LNCaP clone FGC (cell line): ENCODE measurements at regions not wholly inside any gene's neighbourhood (a gene's known extent, or its start where the extent isn't known, plus 50 kb on each side); places are given as distances from the start of the nearest gene placed in this dataset.
"Not testable (repeated sequence)": the region's sequence is repeated elsewhere in the genome, so short reads cannot be mapped to it uniquely, and the experiment has no call there.

Source experiments
- DNase-seq: peaks from one replicate; pipeline ENCODE4 v3.0.0-alpha.2; 2011; ENCODE audit warnings: low read depth
- H3K4me3 ChIP-seq: 2 replicates; pipeline ENCODE4 v1.5.1; 2011; ENCODE audit warnings: mild to moderate bottlenecking, low read depth, low read length, control low read depth
- TF ChIP-seq, protein P1 (sequence below): IDR thresholded peaks from 2 replicates; pipeline ENCODE4 v1.5.1; 2012; ENCODE audit warnings: mild to moderate bottlenecking; ENCODE audit not compliant: control insufficient read depth, insufficient read depth; ENCODE audit errors: extremely low read depth

DNA sequence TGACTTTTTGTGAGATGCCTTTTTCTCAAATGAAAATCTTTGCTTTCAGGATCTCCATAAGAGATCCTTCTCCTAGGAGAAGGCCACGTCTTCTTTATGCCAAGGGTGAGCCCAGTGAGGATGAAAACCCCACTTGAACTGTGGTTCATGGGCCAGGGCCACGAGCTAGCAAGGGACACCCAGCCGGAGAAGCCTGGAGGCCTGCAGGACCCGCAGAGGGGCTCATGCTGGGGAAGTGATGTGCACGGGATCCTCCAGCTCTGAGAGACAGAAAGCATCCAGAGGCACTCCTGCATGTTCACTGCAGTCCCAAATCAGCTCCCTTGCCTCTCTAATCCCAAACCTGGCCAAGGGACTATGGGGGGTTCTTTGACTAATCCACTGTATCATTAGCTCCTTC, 168.9 kb downstream of the UQCRFS1 start:
- TF ChIP-seq, protein P1, sequence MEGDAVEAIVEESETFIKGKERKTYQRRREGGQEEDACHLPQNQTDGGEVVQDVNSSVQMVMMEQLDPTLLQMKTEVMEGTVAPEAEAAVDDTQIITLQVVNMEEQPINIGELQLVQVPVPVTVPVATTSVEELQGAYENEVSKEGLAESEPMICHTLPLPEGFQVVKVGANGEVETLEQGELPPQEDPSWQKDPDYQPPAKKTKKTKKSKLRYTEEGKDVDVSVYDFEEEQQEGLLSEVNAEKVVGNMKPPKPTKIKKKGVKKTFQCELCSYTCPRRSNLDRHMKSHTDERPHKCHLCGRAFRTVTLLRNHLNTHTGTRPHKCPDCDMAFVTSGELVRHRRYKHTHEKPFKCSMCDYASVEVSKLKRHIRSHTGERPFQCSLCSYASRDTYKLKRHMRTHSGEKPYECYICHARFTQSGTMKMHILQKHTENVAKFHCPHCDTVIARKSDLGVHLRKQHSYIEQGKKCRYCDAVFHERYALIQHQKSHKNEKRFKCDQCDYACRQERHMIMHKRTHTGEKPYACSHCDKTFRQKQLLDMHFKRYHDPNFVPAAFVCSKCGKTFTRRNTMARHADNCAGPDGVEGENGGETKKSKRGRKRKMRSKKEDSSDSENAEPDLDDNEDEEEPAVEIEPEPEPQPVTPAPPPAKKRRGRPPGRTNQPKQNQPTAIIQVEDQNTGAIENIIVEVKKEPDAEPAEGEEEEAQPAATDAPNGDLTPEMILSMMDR, result no peak
- no peak overlapping the region for H3K4me3 ChIP-seq
- DNase-seq, result no peak

DNA sequence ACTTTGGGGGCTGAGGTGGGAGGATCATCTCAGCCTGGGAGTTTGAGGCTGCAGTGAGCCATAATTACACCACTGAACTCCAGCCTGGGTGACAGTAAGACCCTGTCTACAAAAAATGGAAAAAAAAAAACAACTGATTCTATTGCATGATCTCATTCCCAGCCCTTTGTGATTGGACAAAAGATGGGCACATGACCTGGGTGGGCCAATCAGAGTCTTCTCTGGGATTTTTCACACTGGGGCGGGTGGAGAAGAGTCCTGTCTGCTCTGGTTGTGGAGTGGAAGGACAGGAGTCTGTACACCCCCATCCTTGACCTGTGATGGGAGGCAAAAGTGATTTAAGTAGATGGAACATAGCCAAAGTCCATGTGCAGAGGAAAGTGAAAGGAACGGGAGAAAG, 170.5 kb downstream of the UQCRFS1 start:
- H3K4me3 ChIP-seq, result no peak overlapping the region
- TF ChIP-seq, protein P1, result no peak
- DNase-seq, result no peak

DNA sequence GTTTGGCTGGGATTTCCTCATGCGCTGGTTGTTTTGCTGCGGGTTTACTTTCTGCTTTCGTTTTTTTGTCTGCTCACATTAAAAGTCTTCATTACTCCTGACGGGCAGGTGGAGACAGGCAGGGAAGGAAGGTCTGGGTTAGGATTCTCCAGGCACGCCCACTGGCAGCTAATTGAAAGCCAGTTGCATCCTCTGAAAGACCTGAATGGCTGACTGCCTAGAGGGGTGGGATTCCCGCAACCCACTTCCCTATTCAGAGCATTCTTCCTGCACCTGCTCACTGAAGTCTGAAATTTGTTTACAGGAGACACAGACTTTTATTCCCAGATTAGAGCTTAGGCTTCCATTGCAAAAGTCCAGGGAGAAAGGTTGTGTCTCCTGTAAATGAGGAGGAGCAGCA, 172.0 kb downstream of the UQCRFS1 start:
- H3K4me3 ChIP-seq, result no peak overlapping the region
- no peak for DNase-seq

DNA sequence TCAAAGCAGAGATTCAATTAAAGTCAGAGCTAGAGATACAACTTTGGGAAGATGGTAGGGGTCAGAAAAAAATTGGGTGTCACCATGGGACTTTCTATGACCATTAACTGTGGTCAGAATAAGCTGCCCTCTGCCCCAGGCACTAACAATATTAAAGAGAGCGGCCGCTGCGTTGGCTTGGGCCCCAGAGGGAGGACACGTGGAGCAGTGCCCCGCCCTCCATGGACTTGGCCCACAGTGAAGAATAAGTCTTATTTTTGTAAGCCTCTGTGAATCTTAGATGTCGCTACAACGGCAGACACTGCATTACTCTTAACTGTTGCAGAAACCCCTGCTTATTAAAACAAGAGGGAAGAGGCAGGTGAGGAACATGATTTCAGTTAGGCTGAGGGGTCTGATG, 172.7 kb downstream of the UQCRFS1 start:
- H3K4me3 ChIP-seq, result no peak overlapping the region
- TF ChIP-seq, protein P1, result no peak
- DNase-seq, result no peak

More for the DNA sequence above, 172.0 kb downstream of the UQCRFS1 start:
- TF ChIP-seq, protein P1, result no peak

DNA sequence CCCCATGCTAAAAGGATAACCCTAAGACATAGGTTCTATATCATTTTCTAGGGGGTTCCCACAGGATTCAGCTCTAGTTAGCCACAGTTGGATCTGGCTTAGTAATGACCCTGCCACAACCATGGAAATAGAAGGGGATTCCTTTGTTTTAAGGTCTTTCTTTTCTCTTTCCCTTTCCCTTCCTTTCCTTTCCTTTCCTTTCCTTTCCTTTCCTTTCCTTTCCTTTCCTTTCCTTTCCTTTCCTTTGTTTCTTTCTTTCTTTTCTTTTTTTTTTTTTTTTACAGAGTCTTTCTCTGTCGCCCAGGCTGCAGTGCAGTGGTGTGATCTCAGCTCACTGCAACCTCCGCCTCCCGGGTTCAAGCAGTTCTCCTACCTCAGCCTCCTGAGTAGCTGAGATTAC, 173.9 kb downstream of the UQCRFS1 start:
- not testable (repeated sequence) for H3K4me3 ChIP-seq, DNase-seq

DNA sequence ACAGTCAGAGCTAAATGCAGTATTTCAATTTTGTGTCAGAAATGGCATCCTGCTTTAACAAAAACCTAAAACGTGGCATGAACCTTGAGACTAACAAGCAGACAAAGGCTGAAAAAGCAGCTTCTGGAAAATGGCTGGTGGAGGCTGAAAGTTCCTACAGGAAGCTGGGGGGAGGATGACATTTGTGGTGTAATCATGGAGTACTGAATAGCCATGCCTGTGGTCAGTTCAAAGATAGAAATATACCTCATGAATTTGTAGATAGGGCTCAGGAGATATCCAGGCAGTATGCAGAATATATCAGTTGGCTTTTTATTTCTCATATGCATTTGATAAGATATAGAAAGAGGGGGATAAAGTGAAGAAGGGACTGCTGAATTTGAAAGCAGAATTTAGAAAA, 181.7 kb downstream of the UQCRFS1 start:
- TF ChIP-seq, protein P1, result no peak
- H3K4me3 ChIP-seq, result no peak overlapping the region
- no peak for DNase-seq

DNA sequence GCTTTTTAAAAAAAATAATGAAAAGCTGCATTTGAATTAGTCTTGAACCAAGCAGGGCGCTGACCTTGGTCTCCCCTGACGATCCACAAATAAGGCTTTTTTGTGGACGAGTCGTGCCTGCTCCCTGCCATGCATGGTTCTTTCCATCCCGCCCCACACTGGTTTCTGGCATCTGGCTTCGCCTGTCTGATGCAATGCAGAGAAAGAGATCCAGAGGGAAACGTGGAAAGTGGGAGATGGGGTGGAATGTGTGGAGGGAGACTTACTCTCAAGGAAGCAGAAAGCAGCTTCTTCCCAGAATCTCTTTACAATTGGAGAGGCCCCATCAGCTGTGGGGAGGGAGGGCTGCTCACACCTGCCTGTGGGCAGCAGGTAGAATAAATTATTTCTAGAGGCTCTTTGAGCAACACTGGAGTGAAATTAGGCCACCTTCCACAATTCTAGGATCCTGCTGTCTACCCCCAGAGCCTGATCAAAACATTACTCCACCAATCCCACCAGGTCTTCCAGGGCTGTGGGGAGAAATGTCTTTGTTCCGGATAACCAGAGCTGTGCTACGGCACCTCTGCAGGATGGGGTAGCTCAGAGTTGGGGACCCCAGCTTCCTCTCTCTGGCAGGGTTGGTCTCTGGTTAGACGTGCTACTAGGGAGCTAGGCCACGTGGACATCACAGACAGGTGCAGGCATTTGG, 183.5 kb downstream of the UQCRFS1 start:
- TF ChIP-seq, protein P1, result no peak
- no peak overlapping the region for H3K4me3 ChIP-seq
- no peak for DNase-seq

DNA sequence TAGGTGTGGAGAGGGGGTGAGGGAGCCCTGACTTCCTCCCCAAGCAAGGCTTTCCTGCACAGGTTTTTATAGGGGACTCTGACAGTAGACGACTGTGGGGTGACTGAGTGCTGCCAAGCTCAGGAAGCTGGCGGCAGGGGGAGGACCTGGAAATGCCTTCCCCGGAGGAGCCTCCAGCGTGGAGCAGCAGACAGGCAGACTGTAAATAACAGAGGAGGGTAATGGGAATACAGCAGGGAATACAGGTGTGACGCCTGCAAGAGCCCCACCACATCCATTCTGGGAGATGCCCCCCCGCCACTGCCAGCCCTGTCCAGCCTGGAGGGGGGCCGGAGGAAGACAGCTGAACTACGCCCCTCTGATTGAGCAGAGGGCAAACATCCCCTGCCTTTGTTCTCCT, 190.4 kb downstream of the UQCRFS1 start:
- no peak overlapping the region for H3K4me3 ChIP-seq
- TF ChIP-seq, protein P1, result no peak

More for the DNA sequence above, 190.4 kb downstream of the UQCRFS1 start:
- DNase-seq, result no peak
